Neural cell (in vitro differentiated cells): ENCODE measurements at regions not wholly inside any gene's neighbourhood (a gene's known extent, or its start where the extent isn't known, plus 50 kb on each side); places are given as distances from the start of the nearest gene placed in this dataset.

ENCODE experiments used
- H2AFZ ChIP-seq: fragments of 200-600, 300-800 bp; sonication (generic), shearing (Covaris generic); 2 replicates; pipeline ENCODE4 v1.6.0; 2014; ENCODE audit warnings: low read depth, mild to moderate bottlenecking, antibody characterized with exemption, low read length, moderate library complexity
- H3F3A ChIP-seq: fragments of 200-600 bp; shearing (Covaris generic); 2 replicates; pipeline ENCODE4 v1.6.1; 2016; ENCODE audit warnings: mild to moderate bottlenecking, moderate library complexity, mixed read lengths, antibody characterized with exemption, low read length; ENCODE audit not compliant: insufficient read depth, poor library complexity, severe bottlenecking
- H3K27ac ChIP-seq: fragments of 200-600, 300-800 bp; sonication (generic), shearing (Covaris generic); 2 replicates; pipeline ENCODE4 v1.5.1; 2014; ENCODE audit warnings: mild to moderate bottlenecking, low read length, moderate library complexity
- H3K27me3 ChIP-seq: fragments of 300-800, 200-600 bp; sonication (generic), shearing (Covaris generic); 2 replicates; pipeline ENCODE4 v1.6.0; 2014; ENCODE audit warnings: mild to moderate bottlenecking, low read depth, low read length, moderate library complexity; ENCODE audit not compliant: insufficient read depth
- H3K36me3 ChIP-seq: fragments of 300-800, 200-600 bp; sonication (generic), shearing (Covaris generic); 2 replicates; pipeline ENCODE4 v1.5.1; 2014; ENCODE audit warnings: mild to moderate bottlenecking, antibody characterized with exemption, low read length, moderate library complexity; ENCODE audit not compliant: insufficient read depth
- H3K4me2 ChIP-seq: fragments of 300-800, 200-600 bp; sonication (generic), shearing (Covaris generic); 2 replicates; pipeline ENCODE4 v1.6.0; 2014; ENCODE audit warnings: mild to moderate bottlenecking, low read length
- H3K4me3 ChIP-seq: fragments of 300-800, 200-600 bp; sonication (generic), shearing (Covaris generic); 2 replicates; pipeline ENCODE4 v1.5.1; 2014; ENCODE audit warnings: mild to moderate bottlenecking, low read length, moderate library complexity
- H3K79me2 ChIP-seq: fragments of 200-600 bp; shearing (Covaris generic); replicated peaks from 2 replicates; pipeline ENCODE4 v1.6.0; 2014; ENCODE audit warnings: mild to moderate bottlenecking, low read length, moderate library complexity; ENCODE audit not compliant: insufficient read depth
- H3K9ac ChIP-seq: fragments of 300-800, 200-600 bp; sonication (generic), shearing (Covaris generic); 2 replicates; pipeline ENCODE4 v1.6.1; 2016; ENCODE audit warnings: mild to moderate bottlenecking, low read length, mixed read lengths
- H3K9me2 ChIP-seq: fragments of 200-600 bp; shearing (Covaris generic); 2 replicates; pipeline ENCODE4 v1.6.1; 2016; ENCODE audit warnings: mild to moderate bottlenecking, low read length, mixed read lengths; ENCODE audit not compliant: insufficient read depth
- H3K9me3 ChIP-seq: fragments of 200-600, 300-800 bp; sonication (generic), shearing (Covaris generic); 2 replicates; pipeline ENCODE4 v1.6.1; 2016; ENCODE audit warnings: mild to moderate bottlenecking, mixed run types, low read length, moderate library complexity, mixed read lengths
- H4K20me1 ChIP-seq: fragments of 200-600 bp; shearing (Covaris generic); 2 replicates; pipeline ENCODE4 v1.6.1; 2016; ENCODE audit warnings: mild to moderate bottlenecking, mixed run types; ENCODE audit not compliant: insufficient read depth
- CTCF ChIP-seq: fragments of 450-650 bp; IDR thresholded peaks from 2 replicates; pipeline ENCODE4 v1.5.1; 2014; ENCODE audit warnings: antibody characterized with exemption, mild to moderate bottlenecking, moderate library complexity; ENCODE audit not compliant: poor library complexity, severe bottlenecking
- EP300 ChIP-seq: fragments of 450-650 bp; conservative IDR thresholded peaks from 2 replicates; pipeline ENCODE4 v1.6.1; 2014; ENCODE audit warnings: antibody characterized with exemption, mild to moderate bottlenecking, moderate library complexity; ENCODE audit not compliant: poor library complexity, severe bottlenecking
- EZH2 ChIP-seq: fragments of 200-600, 300-800 bp; shearing (Covaris generic), sonication (generic); IDR thresholded peaks from 2 replicates; pipeline ENCODE4 v1.6.1; 2014; ENCODE audit warnings: antibody characterized with exemption, low read length, borderline replicate concordance, mild to moderate bottlenecking; ENCODE audit not compliant: insufficient read depth, poor library complexity, severe bottlenecking
- MXI1 ChIP-seq: fragments of 450-650 bp; conservative IDR thresholded peaks from 2 replicates; pipeline ENCODE4 v1.6.1; 2014; ENCODE audit warnings: antibody characterized with exemption, mild to moderate bottlenecking; ENCODE audit not compliant: poor library complexity, severe bottlenecking
- POLR2AphosphoS5 ChIP-seq: IDR thresholded peaks from 2 replicates; pipeline ENCODE4 v1.6.1; 2012
- RAD21 ChIP-seq: fragments of 450-650 bp; conservative IDR thresholded peaks from 2 replicates; pipeline ENCODE4 v1.6.1; 2014; ENCODE audit warnings: antibody characterized with exemption, mild to moderate bottlenecking, moderate library complexity
- REST ChIP-seq: IDR thresholded peaks from 2 replicates; pipeline ENCODE4 v1.6.1; 2012; ENCODE audit warnings: borderline replicate concordance
- SMC3 ChIP-seq: fragments of 450-650 bp; conservative IDR thresholded peaks from 2 replicates; pipeline ENCODE4 v1.6.1; 2014; ENCODE audit warnings: antibody characterized with exemption, mild to moderate bottlenecking, moderate library complexity; ENCODE audit not compliant: poor library complexity
- TAF1 ChIP-seq: IDR thresholded peaks from 2 replicates; pipeline ENCODE4 v1.6.1; 2012; ENCODE audit warnings: low read depth

GRCh38 chr6:137407816-137408215 lies 86.4 kb downstream of the OLIG3 start:
- Histone ChIP-seq H3K27ac (no peak overlapping the region), H3K4me2 (no peak overlapping the region), H3K36me3 (no peaks in the 10 kb centered on the region), H3K27me3 (no peaks in the 10 kb centered on the region), H3K9ac (no peak overlapping the region), H3K4me3 (no peak overlapping the region), H2AFZ (no peak overlapping the region), H3K79me2 (no peaks in the 10 kb centered on the region), H3K9me3 (no peaks in the 10 kb centered on the region), H3K9me2 (no peaks in the 10 kb centered on the region), H3F3A (no peaks in the 10 kb centered on the region), H4K20me1 (no peaks in the 10 kb centered on the region)
- no peak for TF ChIP-seq MXI1
- TF ChIP-seq CTCF: no peak
- no peak for TF ChIP-seq REST
- no peak for TF ChIP-seq EP300
- TF ChIP-seq RAD21: no peak
- TF ChIP-seq EZH2: no peak
- no peak for TF ChIP-seq POLR2AphosphoS5
- TF ChIP-seq SMC3: no peak
- no peak for TF ChIP-seq TAF1

- H3K27me3 ChIP-seq: no peaks in the 10 kb centered on the region
- H4K20me1 ChIP-seq: no peaks in the 10 kb centered on the region
- H3K9me3 ChIP-seq: no peaks in the 10 kb centered on the region
- no peaks in the 10 kb centered on the region for H3K9me2 ChIP-seq
- no peak overlapping the region for H3K27ac ChIP-seq
- H3K79me2 ChIP-seq: no peaks in the 10 kb centered on the region
- H3K36me3 ChIP-seq: no peaks in the 10 kb centered on the region
- no peaks in the 10 kb centered on the region for H3F3A ChIP-seq
- H3K9ac ChIP-seq: no peak overlapping the region
- TF ChIP-seq MXI1 (no peak), SMC3 (no peak), CTCF (no peak), EP300 (no peak), REST (no peak), RAD21 (no peak), TAF1 (no peak), POLR2AphosphoS5 (no peak), EZH2 (no peak)
- no peak overlapping the region for H3K4me3 ChIP-seq
- H2AFZ ChIP-seq: no peak overlapping the region
- no peak overlapping the region for H3K4me2 ChIP-seq
Measured at GRCh38 chr6:137405806-137406205, 88.4 kb downstream of the OLIG3 start.
